ENCODE measurements at regions not wholly inside any gene's neighbourhood (a gene's known extent, or its start where the extent isn't known, plus 50 kb on each side); places are given as distances from the start of the nearest gene placed in this dataset.
"Not testable (repeated sequence)": the region's sequence is repeated elsewhere in the genome, so short reads cannot be mapped to it uniquely, and the experiment has no call there.

DNA sequence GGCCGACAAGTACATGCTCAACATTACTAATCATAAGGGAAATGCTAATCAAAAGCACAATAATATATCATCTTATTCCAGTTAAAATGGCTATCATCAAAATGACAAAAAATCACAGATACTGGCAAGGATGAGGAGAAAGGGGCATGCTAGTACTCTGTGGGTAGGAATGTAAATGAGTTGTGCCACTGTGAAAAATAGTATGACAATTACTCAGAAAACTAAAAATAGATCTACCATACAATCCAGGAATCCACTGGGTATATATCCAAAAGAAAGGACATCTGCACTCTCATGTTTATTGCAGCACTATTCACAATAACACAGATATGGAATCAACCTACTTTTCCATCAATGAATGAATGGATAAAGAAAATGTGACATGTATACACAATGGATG is 1256.5 kb downstream of the SI start:
- DNase-seq = no peak

DNA sequence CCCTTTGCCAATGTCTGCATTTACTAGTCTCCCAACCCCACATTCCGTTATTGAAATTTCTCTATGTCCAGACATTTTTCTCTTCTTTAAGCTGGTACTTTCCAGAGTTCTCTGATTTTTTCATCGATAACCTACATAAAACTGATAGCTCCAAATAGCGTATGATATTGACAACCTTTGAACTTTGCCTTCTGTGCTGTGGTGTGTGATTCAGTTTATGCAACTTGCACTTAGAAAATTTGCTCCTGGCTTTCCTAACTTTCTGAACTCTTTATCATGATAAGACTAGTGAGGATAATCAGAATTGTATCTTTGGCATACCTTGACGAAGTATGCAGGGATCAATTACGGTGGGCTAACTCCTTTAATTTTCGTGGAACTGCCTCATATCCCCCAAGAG is 1261.3 kb downstream of the SI start:
- no peak for DNase-seq

DNA sequence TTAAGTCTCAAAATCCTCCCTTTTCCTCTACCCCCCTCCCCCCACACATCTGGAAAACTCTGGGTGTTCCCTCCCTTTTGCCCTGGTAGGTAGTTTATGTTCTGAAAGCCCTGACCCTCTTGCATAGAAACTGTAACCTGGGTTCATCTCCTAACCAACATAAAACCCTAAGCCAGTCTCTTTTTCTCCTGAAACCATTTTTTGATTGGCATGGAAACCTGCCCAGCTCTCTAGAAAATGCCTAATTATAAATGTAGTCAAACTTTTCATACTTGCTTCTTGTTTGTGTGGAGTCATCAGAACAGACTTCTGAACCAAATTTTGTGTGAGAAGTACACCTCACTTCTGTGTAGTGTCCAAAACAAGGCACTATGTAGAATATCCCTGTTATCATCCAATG is 1264.4 kb downstream of the SI start:
- no peak for DNase-seq

DNA sequence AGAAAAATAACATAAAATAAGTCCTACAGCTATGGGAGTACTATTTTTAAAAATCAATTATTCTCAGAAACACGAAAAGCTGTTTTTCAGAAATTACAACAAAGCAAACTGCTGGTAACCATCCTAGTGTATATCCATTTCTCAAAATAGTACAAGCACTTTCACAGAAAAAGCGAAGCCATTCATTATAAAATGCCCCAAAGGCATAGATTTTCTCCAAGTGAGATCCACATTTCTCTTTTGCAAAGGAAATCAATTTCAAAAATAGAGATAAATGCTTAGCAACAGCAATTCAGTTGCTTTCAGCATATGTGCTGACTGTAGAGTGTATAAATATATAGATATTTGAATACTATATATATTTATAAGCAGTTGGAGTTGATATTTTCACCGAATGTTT is 1266.3 kb downstream of the SI start:
- DNase-seq = no peak

DNA sequence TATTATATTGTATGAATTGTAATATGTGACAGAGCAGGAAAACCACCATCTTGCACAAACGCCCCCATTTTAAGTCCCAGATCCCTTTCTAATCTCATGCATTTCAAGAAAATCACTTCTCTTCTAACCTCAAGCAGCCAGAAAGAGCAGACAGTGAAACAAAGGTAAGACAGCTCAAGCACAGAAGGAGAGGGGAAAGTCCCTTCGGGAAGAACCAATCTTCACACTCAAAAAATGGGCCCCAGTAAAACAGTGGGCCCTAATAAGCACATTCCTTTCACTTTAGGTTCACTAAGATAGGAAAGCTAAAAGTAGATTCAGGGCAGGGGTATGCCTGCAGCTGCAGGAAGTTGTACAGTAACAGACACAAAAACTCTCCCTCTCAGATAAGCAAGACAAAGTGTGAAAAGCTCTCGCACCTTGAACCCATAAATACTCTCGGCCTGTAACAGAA is 1268.7 kb downstream of the SI start:
- DNase-seq = no peak

DNA sequence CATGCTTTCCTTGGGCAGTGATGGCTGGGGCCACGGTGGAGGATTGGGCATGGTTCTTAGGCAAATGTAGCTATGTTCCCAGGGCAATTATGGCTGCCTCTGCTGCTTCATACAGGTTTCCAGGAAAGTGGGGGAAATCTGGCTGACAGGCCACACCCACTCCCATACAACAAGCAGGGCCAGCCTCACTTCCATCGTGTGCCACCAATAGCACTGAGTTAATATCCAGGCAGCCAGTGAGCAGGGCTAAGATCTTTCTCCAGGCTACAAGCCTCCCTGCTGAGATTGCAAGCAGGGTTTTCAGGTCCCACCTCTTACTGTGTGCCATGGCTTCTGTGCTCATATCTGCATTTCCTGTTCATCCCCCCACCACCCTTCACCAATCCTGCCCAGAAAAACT is 1291.9 kb downstream of the SI start:
- DNase-seq = no peak

DNA sequence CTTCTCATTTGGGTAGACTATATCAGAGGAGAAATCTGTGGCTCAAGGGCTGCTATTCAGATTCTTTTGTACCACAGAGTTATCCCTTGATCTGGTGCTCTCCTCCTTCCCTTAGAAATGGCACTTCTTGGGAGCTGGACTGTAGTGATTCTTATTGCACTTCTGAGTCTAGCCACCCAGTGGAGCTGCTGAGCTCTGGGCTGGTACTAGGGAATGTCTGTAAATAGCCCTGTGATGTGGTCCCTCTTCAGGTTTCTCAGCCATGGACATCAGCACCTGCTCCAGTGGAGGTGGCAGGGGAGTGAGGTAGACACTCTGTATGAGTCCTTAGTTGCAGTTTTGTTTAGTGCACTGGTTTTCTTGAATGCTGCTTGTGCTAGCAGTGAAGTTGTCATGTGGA is 1292.6 kb downstream of the SI start:
- no peak for DNase-seq

DNA sequence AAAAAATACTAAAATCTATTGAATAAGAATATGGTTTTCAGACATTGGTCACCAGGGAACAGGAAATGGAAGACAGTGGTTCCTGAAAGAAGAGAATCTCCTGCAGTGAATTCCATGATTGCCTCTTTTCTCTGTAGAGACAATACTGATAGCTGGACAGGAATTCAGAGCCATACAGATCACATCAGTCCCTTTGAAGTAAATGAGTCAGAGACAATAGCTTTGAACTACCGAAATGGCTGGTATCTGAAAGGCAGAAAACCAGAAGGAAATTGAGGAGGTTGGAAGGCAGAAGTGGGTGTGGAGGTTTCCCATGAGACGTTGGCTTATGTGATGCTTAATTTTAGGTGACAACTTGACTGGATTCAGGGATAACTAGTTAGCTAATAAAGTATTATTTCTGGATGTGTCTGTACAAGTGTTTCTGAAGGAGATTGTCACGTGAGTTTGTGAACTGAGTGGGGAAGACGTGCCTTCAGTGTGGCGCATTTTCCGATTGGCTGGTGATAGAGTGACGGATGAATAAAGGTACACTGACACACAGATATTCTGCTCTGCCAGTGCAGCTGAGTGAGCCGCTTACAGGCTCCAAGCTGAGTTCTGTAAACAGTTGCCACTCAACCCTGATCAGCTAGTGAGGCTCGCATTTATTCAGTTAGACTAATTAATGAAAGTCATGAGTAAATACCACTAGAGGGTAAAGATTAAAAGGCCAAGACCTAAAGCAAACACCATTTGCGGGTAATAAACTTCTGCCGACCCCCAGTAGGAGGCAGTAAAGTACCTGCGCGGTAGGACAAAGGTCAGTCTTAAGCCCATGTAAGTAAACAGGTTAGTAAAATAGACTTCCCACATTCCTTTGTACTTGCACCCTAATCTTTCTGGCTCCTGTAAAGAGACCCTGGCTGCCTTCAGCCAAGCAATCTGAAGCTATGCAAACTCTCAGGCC is 1298.6 kb downstream of the SI start:
- no peak for DNase-seq

DNA sequence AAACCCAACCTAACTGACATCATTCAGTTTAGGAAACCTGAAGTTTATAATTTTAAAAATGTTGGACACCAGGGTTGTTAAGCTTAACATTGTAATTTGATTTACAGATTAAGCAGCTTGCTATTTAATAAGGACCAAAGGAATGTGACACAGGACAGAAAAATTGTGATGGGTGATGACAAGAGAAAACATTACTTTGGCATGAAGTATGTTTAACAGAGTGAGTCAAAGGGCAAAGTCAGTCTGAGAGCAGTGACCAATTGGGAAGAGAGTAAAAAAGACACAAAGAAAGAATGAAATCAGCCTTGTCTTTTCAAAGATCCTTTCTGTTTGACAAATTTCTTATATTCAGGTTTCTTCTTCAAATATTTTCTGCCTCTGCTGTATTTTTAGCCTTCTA is 1301.6 kb downstream of the SI start:
- DNase-seq = no peak

DNA sequence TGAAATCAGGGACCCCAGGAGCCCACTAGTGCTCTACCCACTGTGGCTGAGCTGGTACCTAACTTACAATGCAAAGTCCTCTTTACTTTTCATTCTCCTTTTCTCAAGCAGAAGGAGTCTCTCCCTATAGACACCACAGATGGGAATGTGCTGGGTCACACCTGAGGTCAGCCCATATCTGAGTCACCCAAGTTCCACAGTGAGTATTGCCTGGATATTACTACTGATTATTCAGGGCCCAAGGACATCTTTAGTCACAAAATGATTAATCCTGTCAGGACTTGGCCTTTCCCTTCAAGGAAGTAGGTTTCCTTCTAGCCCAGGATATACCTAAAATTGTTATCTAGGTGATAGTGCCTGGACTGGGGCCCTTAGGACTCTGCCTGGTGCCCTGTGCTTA is 1305.2 kb downstream of the SI start:
- DNase-seq = no peak

DNA sequence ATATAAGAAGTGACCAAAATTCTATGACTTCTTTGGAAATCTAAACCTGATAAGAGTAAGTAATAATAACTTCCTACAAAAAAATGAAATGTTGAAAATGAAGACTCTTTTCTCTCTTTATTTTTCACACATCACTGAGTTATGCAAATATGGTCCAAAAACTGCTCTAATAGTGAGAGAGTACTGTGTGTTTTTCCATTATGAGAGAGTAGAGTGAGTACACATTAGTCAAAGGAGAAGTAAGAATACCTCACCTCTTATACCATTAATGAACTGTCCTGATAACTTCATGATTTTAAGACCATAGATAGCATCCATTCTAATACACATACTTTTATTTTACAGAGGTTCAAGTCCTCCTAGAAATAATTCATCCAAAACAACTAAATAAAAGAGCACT is 1310.2 kb downstream of the SI start:
- DNase-seq = no peak

DNA sequence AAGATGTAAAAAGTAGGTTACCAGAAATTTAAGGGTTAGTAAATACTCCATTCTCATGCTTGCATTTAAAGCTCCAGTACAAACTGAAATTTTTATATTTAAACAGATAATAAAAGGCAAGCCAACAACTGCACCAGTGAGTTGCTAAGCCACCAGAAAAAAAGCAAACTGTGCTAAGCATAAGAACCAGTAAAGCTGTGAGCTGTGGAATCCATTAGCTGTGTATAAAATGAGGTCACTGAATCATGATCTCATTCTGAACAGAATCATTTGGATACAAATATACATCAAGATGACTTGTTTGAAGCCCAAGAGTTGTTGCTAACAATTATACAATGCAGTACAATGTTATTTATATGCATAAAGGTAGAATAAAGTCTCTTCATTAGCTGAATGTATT is 1312.2 kb downstream of the SI start:
- DNase-seq = no peak

DNA sequence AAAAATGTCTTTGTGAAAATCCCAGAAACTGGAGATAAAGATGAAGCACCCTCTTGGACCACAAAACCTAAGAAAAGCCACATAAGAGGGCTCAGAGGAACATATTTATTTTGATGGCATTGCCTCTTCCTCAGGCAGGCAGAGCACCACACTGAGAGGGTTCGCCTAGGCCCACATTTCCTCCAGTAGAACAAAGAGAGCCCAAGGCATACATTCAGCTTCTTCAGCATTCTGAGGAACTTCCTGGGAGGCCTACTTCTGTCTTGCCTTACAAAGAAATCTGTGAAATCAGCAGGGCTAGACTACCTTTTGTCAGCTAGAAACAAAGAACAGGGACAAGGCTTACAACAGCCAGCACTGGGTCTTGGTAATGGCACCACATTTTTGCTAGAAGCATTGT is 1325.3 kb downstream of the SI start:
- DNase-seq = no peak

DNA sequence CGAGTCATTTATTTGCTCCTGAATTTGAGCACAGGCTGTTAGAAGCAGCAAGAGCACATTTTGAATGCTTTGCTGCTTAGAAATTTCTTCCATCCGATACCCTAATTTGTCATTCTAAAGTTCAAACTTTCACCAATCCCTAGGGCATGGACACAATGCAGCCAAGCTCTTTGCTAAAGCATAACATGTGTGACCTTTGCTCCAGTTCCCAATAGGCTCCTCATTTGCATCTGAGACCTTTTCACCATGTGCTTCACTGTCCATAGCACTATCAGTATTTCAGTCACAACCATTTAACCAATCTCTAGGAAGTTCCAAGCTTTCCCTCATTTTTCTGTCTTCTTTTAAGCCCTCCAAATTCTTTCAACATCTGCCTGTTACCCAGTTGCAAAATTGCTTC is 1333.1 kb downstream of the SI start:
- DNase-seq = no peak

DNA sequence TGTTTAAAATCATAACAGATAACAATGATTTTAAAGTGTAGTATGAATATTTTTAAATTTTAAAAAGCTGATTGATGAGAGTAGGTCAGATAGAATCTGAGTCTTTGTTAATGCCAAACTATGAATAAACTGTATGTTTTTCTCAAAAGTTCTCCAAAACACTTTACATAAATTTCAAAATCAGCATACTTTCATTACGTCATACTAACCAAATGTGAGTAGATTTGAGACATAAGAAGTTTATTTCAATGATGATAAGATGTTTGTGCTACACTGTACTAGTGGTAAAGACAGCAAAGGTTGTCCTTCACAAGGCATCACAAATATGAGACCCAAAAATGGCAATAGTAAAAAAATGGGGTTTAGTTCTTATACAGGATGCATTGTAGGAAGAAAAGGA is 1342.9 kb downstream of the SI start:
- no peak for DNase-seq

DNA sequence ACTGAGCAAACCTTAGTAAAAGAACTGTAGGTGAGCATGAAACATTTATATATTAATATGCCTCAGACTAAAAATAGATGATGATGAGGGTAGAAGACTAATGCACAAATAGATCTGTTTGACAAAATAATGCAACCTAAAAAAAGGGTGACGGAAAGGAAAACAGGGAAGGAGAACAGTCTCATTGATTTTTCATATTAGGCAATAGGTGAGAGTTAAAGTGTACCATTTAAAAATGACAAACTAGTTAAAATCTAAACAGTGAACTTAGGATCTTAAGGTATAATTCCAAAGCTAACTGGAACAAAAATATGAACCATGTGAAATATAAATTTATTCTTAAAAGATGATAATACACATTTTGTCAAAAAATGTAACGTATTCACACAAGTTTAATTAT is 1347.6 kb downstream of the SI start:
- DNase-seq = no peak

DNA sequence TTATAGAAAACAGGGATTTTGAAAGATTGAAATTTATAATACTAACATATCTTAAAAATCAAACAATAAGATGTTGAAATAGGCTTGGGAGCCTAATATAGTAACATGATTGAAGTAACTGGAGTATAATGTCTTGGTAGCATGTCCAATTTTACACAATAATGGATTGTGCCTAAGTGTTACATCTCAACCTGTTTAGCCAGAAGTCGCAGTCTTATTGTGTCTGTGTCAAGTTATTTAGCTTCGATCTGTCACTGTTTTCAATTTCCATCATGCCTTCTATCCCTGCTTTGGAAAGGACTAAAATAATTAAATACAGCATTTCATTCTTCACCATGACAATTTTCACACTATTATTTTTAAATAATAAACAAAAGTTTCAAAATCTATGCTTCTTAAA is 1352.2 kb downstream of the SI start:
- DNase-seq = no peak

DNA sequence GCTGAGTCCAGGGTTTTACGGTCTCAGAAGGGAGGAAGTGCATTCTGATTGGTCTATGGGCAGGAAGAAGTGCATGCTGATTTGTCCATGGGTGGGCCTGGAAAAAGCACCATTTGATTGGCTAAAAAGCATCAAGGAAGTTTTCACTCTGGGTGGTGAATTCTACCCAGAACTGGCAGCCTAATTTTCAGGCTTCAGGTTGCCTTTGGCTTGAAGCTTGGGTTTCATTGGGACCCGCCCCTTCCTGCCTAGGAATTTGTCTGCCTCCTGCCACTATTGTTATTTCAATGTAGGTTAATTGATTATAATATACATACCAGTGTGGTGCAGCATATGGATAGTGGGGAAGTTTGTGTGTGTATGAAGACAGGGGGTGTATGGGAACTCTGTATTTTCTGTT is 1355.9 kb downstream of the SI start:
- no peak for DNase-seq

DNA sequence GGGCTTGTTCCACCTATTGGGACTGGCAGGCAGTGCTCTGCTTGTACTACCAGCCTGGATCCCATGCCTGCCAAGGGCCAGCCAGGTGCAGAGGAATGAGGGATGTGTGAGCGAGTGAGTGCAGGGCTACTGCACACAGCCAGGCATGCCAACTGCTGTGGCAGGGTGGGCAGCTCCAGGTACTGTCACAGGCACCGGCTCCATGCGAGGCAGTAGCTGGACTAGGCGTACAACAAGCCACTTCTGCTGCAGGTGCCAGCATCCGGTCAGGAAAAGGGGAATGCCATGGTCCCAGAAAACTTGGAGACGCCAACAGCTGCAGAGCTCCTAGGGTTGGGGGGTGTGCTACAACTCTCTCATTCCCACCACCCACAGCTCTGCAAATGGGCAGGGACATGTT is 1356.7 kb downstream of the SI start:
- no peak for DNase-seq

DNA sequence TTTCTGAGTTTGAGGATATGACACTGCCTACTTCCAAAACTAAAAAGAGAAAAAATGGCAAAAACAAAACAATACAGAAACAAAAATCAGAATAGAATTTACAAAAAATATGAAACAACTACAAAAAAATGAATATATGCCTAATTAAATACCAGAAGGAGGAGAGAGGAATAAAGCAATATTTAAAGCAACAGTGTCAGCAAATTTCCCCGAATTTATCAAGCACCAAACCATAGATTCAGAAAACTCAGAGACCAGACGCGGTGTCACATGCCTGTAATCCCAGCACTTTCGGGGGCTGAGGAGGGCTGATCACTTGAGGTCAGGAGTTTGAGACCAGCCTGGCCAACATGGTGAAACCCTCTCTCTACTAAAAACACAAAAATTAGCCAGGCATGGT is 1360.9 kb downstream of the SI start:
- no peak for DNase-seq

DNA sequence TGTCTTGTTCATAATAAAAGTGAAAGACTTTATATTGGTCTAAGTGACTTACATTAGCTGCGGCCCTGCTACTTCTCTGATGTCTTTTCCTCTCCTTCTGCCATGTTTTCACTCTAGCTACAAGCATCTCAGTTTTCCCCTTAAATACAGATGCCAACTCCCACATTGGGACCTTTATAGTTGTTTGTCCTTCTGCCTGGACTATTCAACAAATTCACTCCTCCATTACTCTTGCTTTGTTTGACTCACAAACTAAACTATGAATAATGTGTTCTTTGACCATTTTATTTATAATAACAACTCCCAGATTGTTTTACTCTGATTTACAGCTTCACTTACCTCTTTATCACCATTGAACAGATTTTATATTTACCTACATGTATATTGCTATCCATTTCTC is 1369.9 kb downstream of the SI start:
- no peak for DNase-seq

DNA sequence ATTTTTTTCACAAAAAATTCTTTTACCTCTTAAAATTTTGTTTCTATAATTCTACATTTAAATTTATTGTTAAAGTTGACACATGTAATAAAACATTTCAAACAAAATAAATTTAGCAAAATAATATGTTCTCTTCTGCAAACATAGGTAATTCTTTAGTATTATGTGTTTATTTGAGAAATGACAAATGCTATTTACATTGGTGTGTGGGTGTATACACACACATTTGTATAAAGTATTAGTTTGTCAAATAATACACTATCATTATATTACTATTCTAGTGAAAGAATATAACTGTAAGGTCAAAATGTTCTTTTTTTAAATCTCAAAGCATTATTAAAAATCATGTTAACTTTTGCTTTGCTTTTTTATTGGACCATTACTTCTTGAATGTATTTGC is 1370.6 kb downstream of the SI start:
- DNase-seq = no peak

DNA sequence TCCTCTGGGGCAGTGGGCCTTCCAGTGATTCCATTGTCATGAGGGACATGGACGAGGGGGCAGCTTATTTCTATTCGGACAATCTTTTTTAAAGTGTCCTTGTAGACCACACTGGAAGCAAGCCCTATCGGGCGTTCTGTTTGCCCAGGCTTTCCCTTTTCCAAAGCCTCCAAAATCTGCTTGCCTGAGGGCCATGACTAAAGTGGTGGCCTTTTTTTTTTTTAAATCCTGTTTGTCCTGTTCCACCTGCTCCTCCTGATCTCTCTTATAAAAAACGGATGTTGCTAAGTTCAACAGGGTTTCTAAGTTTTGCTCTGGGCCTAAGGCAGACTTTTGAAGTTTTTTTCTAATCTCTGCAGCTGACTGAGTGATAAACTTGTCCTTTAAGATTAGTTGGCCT is 1380.1 kb downstream of the SI start:
- not testable (repeated sequence) for DNase-seq

DNA sequence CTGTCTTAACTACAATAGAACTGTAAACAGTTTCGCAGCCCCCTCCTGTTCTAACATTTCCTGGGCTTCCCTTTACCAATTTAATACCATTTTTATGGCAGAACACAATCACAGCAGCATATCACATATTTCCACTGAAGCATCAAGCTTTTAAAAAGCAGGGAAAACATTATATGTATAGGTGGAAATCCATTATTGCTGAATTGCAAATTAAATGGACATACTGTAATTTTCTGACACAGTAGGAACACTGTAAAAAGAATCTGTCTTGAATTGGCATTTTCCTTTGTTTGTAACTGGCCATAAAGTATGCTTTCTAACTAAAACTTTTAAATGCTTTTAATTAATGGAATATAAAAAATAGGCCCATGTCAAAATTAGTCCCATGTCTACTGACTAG is 1385.8 kb downstream of the SI start:
- no peak for DNase-seq

Measured in muscle of back (tissue), 3 donors.